Vagina (tissue), 2 donors: ENCODE measurements at regions not wholly inside any gene's neighbourhood (a gene's known extent, or its start where the extent isn't known, plus 50 kb on each side); places are given as distances from the start of the nearest gene placed in this dataset.

ENCODE experiments used
- DNase-seq, 2 donors: peaks; one replicate each; pipeline ENCODE4 v3.0.0-alpha.2; 2017; ENCODE audit errors: extremely low spot score in 2 of 2
- H3K27ac ChIP-seq: fragments of 200-600 bp; sonication (generic); one replicate; pipeline ENCODE4 v1.5.1; 2019
- H3K27me3 ChIP-seq: fragments of 200-600 bp; sonication (generic); one replicate; pipeline ENCODE4 v1.5.1; 2019
- H3K36me3 ChIP-seq, 2 donors: fragments of 200-600 bp; sonication (generic); one replicate each; pipeline ENCODE4 v1.5.1; 2017 to 2019
- H3K4me1 ChIP-seq: fragments of 200-600 bp; sonication (generic); one replicate; pipeline ENCODE4 v1.5.1; 2019
- H3K4me3 ChIP-seq, 2 donors: fragments of 200-600 bp; sonication (generic); 1 replicate in 1 of 2; 2 replicates in 1 of 2; pipeline ENCODE4 v1.5.1; 2016 to 2019
- H3K9me3 ChIP-seq: fragments of 200-600 bp; sonication (generic); one replicate; pipeline ENCODE4 v1.5.1; 2019
- POLR2A ChIP-seq, 2 donors: fragments of 450-650 bp; IDR thresholded peaks; one replicate each; pipeline ENCODE4 v1.6.1; 2017; ENCODE audit warnings: antibody characterized with exemption in 2 of 2, mild to moderate bottlenecking in 2 of 2, moderate library complexity in 2 of 2
- POLR2AphosphoS5 ChIP-seq, 2 donors: sonication (generic); formaldehyde crosslinking; IDR thresholded peaks; one replicate each; pipeline ENCODE4 v1.9.0; 2017; ENCODE audit warnings: antibody characterized with exemption in 2 of 2, mild to moderate bottlenecking in 2 of 2, low read depth in 1 of 2; ENCODE audit not compliant: insufficient read depth in 1 of 2
- intact Hi-C: fragments of 100-400 bp; cut with DNase I; formaldehyde crosslinking; loops from one replicate; pipeline ENCODE4 v1.15.1; 2023
- TF ChIP-seq, protein P1 (sequence below), 3 experiments: fragments of 450-650 bp in 2 of 3; fragments of 200-600 bp in 1 of 3; sonication (generic) in 1 of 3; IDR thresholded peaks; one replicate each; pipeline ENCODE4 v1.5.1; 2017 to 2019; ENCODE audit warnings: antibody characterized with exemption in 3 of 3, mild to moderate bottlenecking in 2 of 3, moderate library complexity in 2 of 3

DNA sequence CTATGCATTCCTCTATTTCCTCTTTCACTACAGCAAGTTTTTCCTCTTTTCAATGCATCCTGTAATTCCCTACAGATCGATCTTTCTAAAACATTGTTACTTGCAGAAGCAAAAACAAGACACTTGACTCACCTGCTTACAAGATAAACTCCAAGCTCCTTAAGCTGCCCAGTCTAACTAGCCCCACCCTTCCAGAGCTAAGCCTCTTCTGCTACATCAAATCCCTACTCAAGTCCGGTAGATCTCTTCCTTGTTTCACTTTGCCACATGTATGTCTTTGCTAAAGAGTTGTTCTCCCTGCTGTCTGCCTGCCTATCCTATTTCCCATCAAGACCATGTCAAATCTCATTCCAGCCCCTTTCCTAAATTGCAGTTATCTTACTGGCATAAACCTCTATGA lies 724.8 kb downstream of the C12orf50 start:
- Histone ChIP-seq H3K27ac (no peak overlapping the region), H3K27me3 (no peaks in the 10 kb centered on the region), H3K4me3 (no peak overlapping the region), H3K4me1 (no peaks in the 10 kb centered on the region), H3K9me3 (no peaks in the 10 kb centered on the region), H3K36me3 (no peaks in the 10 kb centered on the region)
- TF ChIP-seq, protein P1, sequence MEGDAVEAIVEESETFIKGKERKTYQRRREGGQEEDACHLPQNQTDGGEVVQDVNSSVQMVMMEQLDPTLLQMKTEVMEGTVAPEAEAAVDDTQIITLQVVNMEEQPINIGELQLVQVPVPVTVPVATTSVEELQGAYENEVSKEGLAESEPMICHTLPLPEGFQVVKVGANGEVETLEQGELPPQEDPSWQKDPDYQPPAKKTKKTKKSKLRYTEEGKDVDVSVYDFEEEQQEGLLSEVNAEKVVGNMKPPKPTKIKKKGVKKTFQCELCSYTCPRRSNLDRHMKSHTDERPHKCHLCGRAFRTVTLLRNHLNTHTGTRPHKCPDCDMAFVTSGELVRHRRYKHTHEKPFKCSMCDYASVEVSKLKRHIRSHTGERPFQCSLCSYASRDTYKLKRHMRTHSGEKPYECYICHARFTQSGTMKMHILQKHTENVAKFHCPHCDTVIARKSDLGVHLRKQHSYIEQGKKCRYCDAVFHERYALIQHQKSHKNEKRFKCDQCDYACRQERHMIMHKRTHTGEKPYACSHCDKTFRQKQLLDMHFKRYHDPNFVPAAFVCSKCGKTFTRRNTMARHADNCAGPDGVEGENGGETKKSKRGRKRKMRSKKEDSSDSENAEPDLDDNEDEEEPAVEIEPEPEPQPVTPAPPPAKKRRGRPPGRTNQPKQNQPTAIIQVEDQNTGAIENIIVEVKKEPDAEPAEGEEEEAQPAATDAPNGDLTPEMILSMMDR (IDR thresholded peaks at IDR 0.05): no peak
- TF ChIP-seq POLR2A (IDR thresholded peaks at IDR 0.05) (no peak), POLR2AphosphoS5 (IDR thresholded peaks at IDR 0.05; ENCODE audit: insufficient read depth in 1 of 2, low read depth in 1 of 2) (no peak)
- intact Hi-C loops: no loop called here
- DNase-seq: no peak

DNA sequence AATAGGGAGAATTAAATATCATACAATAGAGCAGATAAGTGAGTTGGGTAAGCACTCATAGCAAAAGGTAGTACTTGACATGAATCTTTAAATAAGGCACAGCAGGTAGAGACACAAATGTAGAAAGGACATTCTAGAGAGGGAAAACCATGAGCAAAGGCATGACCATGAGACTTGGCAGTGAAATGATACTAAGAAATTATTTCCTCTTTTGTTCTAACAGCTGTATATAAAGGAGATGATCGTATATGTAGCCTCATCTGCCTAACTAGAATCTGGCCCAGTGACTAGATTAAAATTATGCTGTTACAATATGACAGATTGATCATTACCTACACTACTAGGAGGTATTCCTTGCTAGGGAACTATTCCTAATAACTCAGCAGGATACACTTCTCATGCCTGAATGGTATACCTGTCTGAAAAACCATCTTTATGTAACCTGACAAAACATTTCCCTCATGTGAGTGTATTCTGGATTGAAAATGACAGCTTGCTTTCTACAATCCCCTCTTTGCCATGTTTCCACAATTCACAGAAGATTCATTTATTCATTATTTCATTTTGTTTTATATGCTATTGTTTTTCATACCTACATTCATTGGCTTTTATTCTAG lies 725.7 kb downstream of the C12orf50 start:
- DNase-seq: no peak
- no peaks in the 10 kb centered on the region for H3K36me3 ChIP-seq
- H3K4me1 ChIP-seq: no peaks in the 10 kb centered on the region
- H3K9me3 ChIP-seq: no peaks in the 10 kb centered on the region
- H3K27ac ChIP-seq: no peak overlapping the region
- intact Hi-C loops: no loop called here
- H3K4me3 ChIP-seq: no peak overlapping the region
- no peaks in the 10 kb centered on the region for H3K27me3 ChIP-seq
- TF ChIP-seq POLR2A (IDR thresholded peaks at IDR 0.05) (no peak), POLR2AphosphoS5 (IDR thresholded peaks at IDR 0.05; ENCODE audit: insufficient read depth in 1 of 2, low read depth in 1 of 2) (no peak)
- TF ChIP-seq, protein P1 (IDR thresholded peaks at IDR 0.05): no peak

DNA sequence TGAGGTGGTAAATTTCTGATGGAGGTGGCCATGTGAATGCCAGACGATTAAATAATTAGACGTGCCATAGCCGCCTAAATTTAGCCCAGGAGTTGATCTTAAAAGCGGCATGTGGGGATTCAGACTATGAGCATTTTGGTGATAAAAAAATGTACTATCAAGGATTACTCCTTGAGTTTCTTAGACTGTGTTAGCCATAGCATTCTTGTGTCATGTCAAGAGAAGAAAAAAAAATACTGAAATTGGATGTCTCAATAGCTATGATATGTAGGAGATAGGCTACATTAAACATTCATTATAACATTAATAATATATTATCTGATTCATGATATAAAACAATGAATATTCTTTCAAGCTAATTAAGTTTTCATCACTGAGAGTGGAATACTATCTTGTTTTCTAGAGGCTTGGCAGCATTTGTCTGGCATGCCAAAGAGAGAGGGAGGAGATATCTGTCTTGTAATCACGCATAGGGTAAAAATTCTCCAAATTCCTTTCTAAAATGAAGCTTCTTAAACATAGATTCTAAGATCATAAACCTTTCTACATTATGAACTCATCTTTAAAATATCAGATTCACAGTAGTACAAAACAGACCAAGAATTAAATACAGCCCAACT lies 727.0 kb downstream of the C12orf50 start:
- intact Hi-C loops: no loop called here
- TF ChIP-seq POLR2AphosphoS5 (IDR thresholded peaks at IDR 0.05; ENCODE audit: insufficient read depth in 1 of 2, low read depth in 1 of 2) (no peak), POLR2A (IDR thresholded peaks at IDR 0.05) (no peak)
- TF ChIP-seq, protein P1 (IDR thresholded peaks at IDR 0.05): no peak
- Histone ChIP-seq H3K9me3 (no peaks in the 10 kb centered on the region), H3K36me3 (no peaks in the 10 kb centered on the region), H3K4me1 (no peaks in the 10 kb centered on the region), H3K4me3 (no peak overlapping the region), H3K27me3 (no peaks in the 10 kb centered on the region), H3K27ac (no peak overlapping the region)
- no peak for DNase-seq

DNA sequence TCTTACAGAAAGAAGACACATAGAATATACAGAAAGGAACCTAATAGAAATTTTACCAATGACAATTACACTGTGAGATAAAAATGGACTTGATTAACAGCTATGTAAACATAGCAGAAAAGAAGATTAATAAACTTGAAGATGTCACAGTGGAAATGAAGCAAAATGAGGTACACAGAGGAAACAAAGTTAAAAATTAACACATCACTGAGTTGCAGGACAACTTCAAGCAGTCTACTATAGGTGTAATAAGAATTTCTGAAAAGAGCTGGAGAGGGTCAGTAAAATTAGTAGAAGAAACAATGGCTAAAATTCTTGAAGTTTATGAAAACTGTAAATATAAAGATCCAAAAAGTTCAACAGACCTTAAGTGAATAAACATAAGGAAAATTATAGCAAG lies 738.7 kb downstream of the C12orf50 start:
- DNase-seq: no peak
- TF ChIP-seq POLR2AphosphoS5 (IDR thresholded peaks at IDR 0.05; ENCODE audit: insufficient read depth in 1 of 2, low read depth in 1 of 2): no peak
- TF ChIP-seq, protein P1 (IDR thresholded peaks at IDR 0.05): no peak
- no peak for TF ChIP-seq POLR2A (IDR thresholded peaks at IDR 0.05)
- Histone ChIP-seq H3K4me3 (no peak overlapping the region), H3K4me1 (no peaks in the 10 kb centered on the region), H3K27ac (no peak overlapping the region), H3K36me3 (no peaks in the 10 kb centered on the region), H3K27me3 (no peaks in the 10 kb centered on the region), H3K9me3 (no peaks in the 10 kb centered on the region)
- intact Hi-C loops: no loop called here

DNA sequence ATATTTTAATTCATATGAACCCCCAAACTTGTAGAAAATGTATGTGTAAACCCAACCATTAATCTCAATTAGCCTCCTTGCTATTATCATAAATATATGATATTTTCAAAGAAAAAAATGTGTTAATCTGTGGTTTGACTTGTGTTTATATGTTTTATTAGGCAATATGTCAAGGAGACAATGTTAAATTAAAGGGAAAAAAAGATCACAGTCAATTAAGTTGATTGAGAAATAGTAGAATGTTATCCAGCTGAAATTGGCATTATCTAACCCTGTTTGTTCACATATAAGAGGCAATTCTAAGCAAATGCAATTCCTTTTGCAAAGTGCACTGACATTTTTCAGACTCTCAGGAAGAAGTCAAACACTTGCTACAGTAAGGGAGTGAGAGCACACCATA lies 745.3 kb downstream of the C12orf50 start:
- Histone ChIP-seq H3K4me3 (no peak overlapping the region), H3K27me3 (no peaks in the 10 kb centered on the region), H3K36me3 (no peaks in the 10 kb centered on the region), H3K4me1 (no peaks in the 10 kb centered on the region), H3K9me3 (no peaks in the 10 kb centered on the region), H3K27ac (no peak overlapping the region)
- TF ChIP-seq POLR2A (IDR thresholded peaks at IDR 0.05): no peak
- intact Hi-C loops: no loop called here
- DNase-seq: no peak
